K562 (cell line): ENCODE measurements at regions not wholly inside any gene's neighbourhood (a gene's known extent, or its start where the extent isn't known, plus 50 kb on each side); places are given as distances from the start of the nearest gene placed in this dataset.

Experiments used
- ATAC-seq: fragments of 200-7000 bp; cut with Tn5 transposase; 3 replicates; pipeline ENCODE4 v1.9.1; 2020; ENCODE audit warnings: moderate library complexity
- BruUV-seq: library from RNA; stranded (reverse); fragments of 400-500 nt; replicated peaks from 2 replicates; lab custom pipeline; 2021; lab: Mats Ljungman, UMichigan
- CTCF ChIA-PET: fragments of 300-600 bp; formaldehyde crosslinking; extraction: SDS; loops from one replicate; lab custom pipeline; 2021; ENCODE audit warnings: low intra/inter-chr PET ratio; lab: Yijun Ruan, JAX
- POLR2A ChIA-PET: fragments of 300-600, 350-650 bp; sonication (Branson Sonifier 250); formaldehyde crosslinking; extraction: SDS; loops from one replicate; lab custom pipeline; 2021; ENCODE audit warnings: antibody characterized with exemption, inconsistent platforms; lab: Yijun Ruan, JAX
- DNase-seq, 4 experiments: peaks; one replicate each; pipeline versions ENCODE4 v3.0.0 to v3.0.0-alpha.2; 2011 to 2018; ENCODE audit warnings: low spot score in 3 of 4, mixed read lengths in 3 of 4; ENCODE audit errors: extremely low read depth in 1 of 4
- FAIRE-seq: peaks from 2 replicates; lab custom pipeline; 2011; peaks lifted over from hg19 to GRCh38; lab: Jason Lieb, UNC
- H2AFZ ChIP-seq: 2 replicates; pipeline ENCODE4 v1.6.0; 2011; ENCODE audit warnings: low read depth, low read length, control low read depth, inconsistent platforms
- H3K27ac ChIP-seq: fragments of 200-600 bp; 3 replicates; pipeline ENCODE4 v1.8.0; 2011; ENCODE audit warnings: low read depth, mild to moderate bottlenecking, control low read depth, inconsistent platforms, low read length, moderate library complexity, mixed read lengths; ENCODE audit errors: extremely low read depth
- H3K27me3 ChIP-seq, 2 experiments: fragments of 300-600 bp in 1 of 2; 2 replicates in 1 of 2; 3 replicates in 1 of 2; pipeline versions ENCODE4 v1.6.0 to v1.8.0; 2011; ENCODE audit warnings: inconsistent platforms in 2 of 2, low read length in 2 of 2, mild to moderate bottlenecking in 1 of 2, mixed read lengths in 1 of 2, moderate library complexity in 1 of 2; ENCODE audit not compliant: control insufficient read depth in 2 of 2, insufficient read depth in 2 of 2
- H3K36me3 ChIP-seq: fragments of 300-600 bp; 3 replicates; pipeline ENCODE4 v1.8.0; 2011; ENCODE audit warnings: mild to moderate bottlenecking, low read length, inconsistent platforms; ENCODE audit not compliant: control insufficient read depth, insufficient read depth
- H3K4me1 ChIP-seq, 2 experiments: fragments of 200-600 bp in 1 of 2; replicated peaks in 1 of 2; 2 replicates in 1 of 2; 3 replicates in 1 of 2; pipeline versions ENCODE4 v1.5.1 to v1.8.0; 2011; ENCODE audit warnings: inconsistent platforms in 2 of 2, low read length in 2 of 2, mild to moderate bottlenecking in 1 of 2, mixed read lengths in 1 of 2, moderate library complexity in 1 of 2; ENCODE audit not compliant: control insufficient read depth in 2 of 2, insufficient read depth in 2 of 2
- H3K4me2 ChIP-seq: 2 replicates; pipeline ENCODE4 v1.6.1; 2011; ENCODE audit warnings: low read length, control low read depth, inconsistent platforms, mixed read lengths; ENCODE audit not compliant: insufficient read depth
- H3K4me3 ChIP-seq: fragments of 200-600 bp; sonication (generic), shearing (Covaris generic); 2 replicates; pipeline ENCODE4 v1.5.1; 2016; ENCODE audit warnings: control low read depth, inconsistent platforms
- H3K79me2 ChIP-seq: fragments of 200-600 bp; 3 replicates; pipeline ENCODE4 v1.8.0; 2011; ENCODE audit warnings: low read length, inconsistent platforms; ENCODE audit not compliant: control insufficient read depth, insufficient read depth
- H3K9ac ChIP-seq, 2 experiments: 2 replicates each; pipeline versions ENCODE4 v1.6.0 to v1.6.1; 2011; ENCODE audit warnings: low read depth in 2 of 2, low read length in 2 of 2, control low read depth in 1 of 2, inconsistent platforms in 1 of 2, mild to moderate bottlenecking in 1 of 2, mixed read lengths in 1 of 2; ENCODE audit not compliant: insufficient read depth in 1 of 2
- H3K9me1 ChIP-seq: one replicate; pipeline ENCODE4 v1.6.0; 2011; ENCODE audit warnings: inconsistent platforms, mild to moderate bottlenecking, low read length, moderate library complexity; ENCODE audit not compliant: control insufficient read depth, insufficient read depth
- H3K9me3 ChIP-seq: replicated peaks from 2 replicates; pipeline ENCODE4 v1.5.1; 2011; ENCODE audit warnings: low read depth, low read length, inconsistent platforms; ENCODE audit not compliant: control insufficient read depth, insufficient read depth
- H4K20me1 ChIP-seq: replicated peaks from 2 replicates; pipeline ENCODE4 v1.6.1; 2011; ENCODE audit warnings: low read length, inconsistent platforms, mixed read lengths; ENCODE audit not compliant: control insufficient read depth, insufficient read depth
- FIP1L1 ChIP-seq: fragments of 200-400 bp; formaldehyde crosslinking; IDR thresholded peaks from 2 replicates; pipeline ENCODE4 v1.6.1; 2018; ENCODE audit warnings: mild to moderate bottlenecking, low read depth, low read length; ENCODE audit not compliant: poor library complexity, severe bottlenecking
- GATA2 ChIP-seq: sonication (generic); formaldehyde crosslinking; IDR thresholded peaks from 2 replicates; pipeline ENCODE4 v1.4.0; 2020; ENCODE audit warnings: mild to moderate bottlenecking, missing genetic modification reagents
- HEY1 ChIP-seq: fragments of 250-450 bp; sonication (Bioruptor Pico); IDR thresholded peaks from 2 replicates; pipeline ENCODE4 v1.5.0; 2020; ENCODE audit warnings: mild to moderate bottlenecking, moderate library complexity, borderline replicate concordance
- JUNB ChIP-seq: fragments of 450-650 bp; formaldehyde crosslinking; conservative IDR thresholded peaks from 2 replicates; pipeline ENCODE4 v1.4.0; 2020; ENCODE audit warnings: mild to moderate bottlenecking
- KAT7 ChIP-seq: sonication (generic); formaldehyde crosslinking; IDR thresholded peaks from 2 replicates; pipeline ENCODE4 v1.8.0; 2022; ENCODE audit warnings: missing genetic modification reagents, mild to moderate bottlenecking, borderline replicate concordance
- NCOA1 ChIP-seq: fragments of 450-650 bp; IDR thresholded peaks from 2 replicates; pipeline ENCODE4 v1.6.1; 2016; ENCODE audit warnings: low read depth
- SAFB2 ChIP-seq: fragments of 200-400 bp; formaldehyde crosslinking; IDR thresholded peaks from 2 replicates; pipeline ENCODE4 v1.6.1; 2018; ENCODE audit warnings: borderline replicate concordance, low read length, low read depth, moderate library complexity; ENCODE audit not compliant: severe bottlenecking
- SAP30 ChIP-seq: fragments of 200-600 bp; sonication (generic); IDR thresholded peaks from 2 replicates; pipeline ENCODE4 v1.6.1; 2012; ENCODE audit warnings: borderline replicate concordance, low read depth, mild to moderate bottlenecking, moderate library complexity, low read length, control low read depth, inconsistent platforms; ENCODE audit not compliant: insufficient read depth, poor library complexity, severe bottlenecking
- SLC30A9 ChIP-seq: fragments of 250-450 bp; sonication (Bioruptor Pico); IDR thresholded peaks from 2 replicates; pipeline ENCODE4 v1.8.0; 2022; ENCODE audit warnings: mild to moderate bottlenecking, moderate library complexity
- STAG1 ChIP-seq: sonication (generic); formaldehyde crosslinking; IDR thresholded peaks from 2 replicates; pipeline ENCODE4 v1.5.0; 2020; ENCODE audit warnings: missing genetic modification reagents, borderline replicate concordance
- TAL1 ChIP-seq: fragments of 450-650 bp; IDR thresholded peaks from 2 replicates; pipeline ENCODE4 v1.6.1; 2016; ENCODE audit warnings: mild to moderate bottlenecking
- ZBTB17 ChIP-seq: fragments of 450-650 bp; formaldehyde crosslinking; IDR thresholded peaks from 2 replicates; pipeline ENCODE4 v1.4.0; 2020; ENCODE audit warnings: mild to moderate bottlenecking
- ZFP36 ChIP-seq: fragments of 150-350 bp; IDR thresholded peaks from 2 replicates; pipeline ENCODE4 v1.6.1; 2018; ENCODE audit warnings: low read length, low read depth; ENCODE audit not compliant: partially characterized antibody
- WGBS: fragments of 100-300 bp; shearing (Covaris generic); methylation state at CpG from one replicate; pipeline ENCODE4 v1.1.6; 2016; ENCODE audit warnings: low coverage, mixed read lengths; ENCODE audit not compliant: insufficient coverage; ENCODE audit errors: missing lambda C conversion rate; 5-methylcytosine and 5-hydroxymethylcytosine counted together
- in situ Hi-C: fragments of 300-500 bp; cut with MboI; formaldehyde crosslinking; loops from 4 replicates; pipeline ENCODE4 v1.15.0; 2018; ENCODE audit warnings: inconsistent platforms, mixed read lengths
- intact Hi-C: fragments of 100-400 bp; cut with micrococcal nuclease; formaldehyde crosslinking; loops from 2 replicates; pipeline ENCODE4 v1.14.2; 2022
- TF ChIP-seq, protein P1 (sequence below): fragments of 250-450 bp; sonication (Bioruptor Pico); IDR thresholded peaks from 2 replicates; pipeline ENCODE4 v1.5.0; 2021; ENCODE audit warnings: mild to moderate bottlenecking, moderate library complexity
- TF ChIP-seq, protein P2 (sequence below): fragments of 450-650 bp; IDR thresholded peaks from 2 replicates; pipeline ENCODE4 v1.7.0; 2016; ENCODE audit warnings: borderline replicate concordance

DNA sequence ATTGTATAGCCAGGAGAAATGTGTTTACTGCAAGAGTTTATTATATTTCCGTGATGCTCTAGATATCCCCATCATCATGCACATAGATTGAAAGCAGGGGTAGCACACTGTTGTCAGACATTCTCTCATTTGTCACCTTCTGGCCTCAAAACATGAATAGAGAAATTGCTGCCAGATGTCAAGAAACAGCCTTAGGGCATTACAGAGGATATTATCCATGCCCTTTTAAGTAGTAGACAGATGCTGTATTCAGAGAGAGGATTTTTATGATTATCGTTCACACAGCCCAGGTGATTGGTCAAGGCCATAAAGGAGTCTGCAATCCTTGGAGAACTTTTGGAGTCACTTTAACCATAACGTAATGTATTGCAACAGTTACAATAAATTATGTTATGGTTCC is 1961.5 kb upstream of the TENM3 start:
- ChIA-PET POLR2A (no interaction called here), CTCF (no interaction called here)
- Histone ChIP-seq H3K36me3 (no peaks in the 10 kb centered on the region), H3K4me2 (no peak overlapping the region), H3K9me3 (no peaks in the 10 kb centered on the region), H3K4me1 (no peaks in the 10 kb centered on the region), H4K20me1 (no peaks in the 10 kb centered on the region), H3K4me3 (no peak overlapping the region), H3K27me3 (no peaks in the 10 kb centered on the region), H3K79me2 (no peaks in the 10 kb centered on the region), H3K9ac (no peak overlapping the region), H3K27ac (no peak overlapping the region), H2AFZ (no peak overlapping the region), H3K9me1 (no peaks in the 10 kb centered on the region)
- TF ChIP-seq ZBTB17 (CRISPR knock-in tag) (no peak), KAT7 (CRISPR knock-in tag) (no peak), SAP30 (no peak), JUNB (CRISPR knock-in tag) (no peak), HEY1 (CRISPR knock-in tag) (no peak), SAFB2 (no peak), SLC30A9 (CRISPR knock-in tag) (no peak), GATA2 (CRISPR knock-in tag) (no peak), NCOA1 (no peak), ZFP36 (no peak), FIP1L1 (no peak), STAG1 (CRISPR knock-in tag) (no peak), TAL1 (no peak)
- TF ChIP-seq, protein P1, sequence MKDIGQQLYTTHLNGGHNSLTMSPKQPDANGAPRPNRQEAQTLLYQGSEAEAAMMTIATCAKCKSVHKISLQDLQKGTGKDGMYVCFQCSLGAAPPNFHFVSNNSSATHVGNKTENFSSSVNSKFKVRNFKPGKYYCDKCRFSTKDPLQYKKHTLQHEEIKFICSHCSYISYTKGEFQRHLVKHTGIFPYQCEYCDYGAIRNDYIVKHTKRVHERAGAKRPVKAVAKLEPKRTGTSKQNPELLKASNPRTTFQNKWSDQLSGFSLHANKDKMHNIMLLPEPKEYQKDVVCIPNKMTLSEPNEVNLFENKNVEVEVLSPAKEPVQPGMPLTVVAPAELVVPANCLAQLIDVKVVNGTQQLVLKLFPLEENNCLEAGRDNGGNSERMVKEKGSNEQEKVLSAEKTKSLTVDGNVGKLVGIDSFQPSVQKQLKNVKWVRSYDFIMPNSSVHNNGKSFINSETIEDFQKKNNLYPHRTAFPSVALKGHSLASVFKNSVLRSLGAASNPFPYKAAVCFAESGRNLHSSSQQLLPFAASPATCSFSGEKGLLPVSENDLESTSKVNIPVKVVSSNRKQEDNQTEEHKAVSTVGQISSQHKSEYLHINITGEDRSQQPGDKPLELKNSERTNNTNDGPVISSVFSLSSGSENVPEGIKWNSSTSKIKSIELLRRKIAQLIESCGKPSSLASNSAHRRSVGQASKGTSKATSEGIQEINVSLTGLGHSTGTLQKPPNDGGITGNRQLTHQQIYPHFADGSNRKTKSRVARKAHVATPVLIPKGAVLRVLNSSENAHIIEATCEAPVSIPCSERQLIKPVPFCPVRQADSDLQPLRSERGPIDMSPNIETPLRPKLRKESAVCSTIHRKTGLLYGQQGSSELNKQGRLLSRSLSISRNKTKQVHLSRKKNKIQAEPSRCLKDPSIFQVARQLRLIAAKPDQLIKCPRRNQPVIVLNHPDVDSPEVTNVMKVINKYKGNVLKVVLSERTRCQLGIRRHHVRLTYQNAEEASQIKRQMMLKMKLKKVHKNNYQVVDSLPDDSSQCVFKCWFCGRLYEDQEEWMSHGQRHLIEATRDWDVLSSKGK (CRISPR knock-in tag), result no peak
- TF ChIP-seq, protein P2, sequence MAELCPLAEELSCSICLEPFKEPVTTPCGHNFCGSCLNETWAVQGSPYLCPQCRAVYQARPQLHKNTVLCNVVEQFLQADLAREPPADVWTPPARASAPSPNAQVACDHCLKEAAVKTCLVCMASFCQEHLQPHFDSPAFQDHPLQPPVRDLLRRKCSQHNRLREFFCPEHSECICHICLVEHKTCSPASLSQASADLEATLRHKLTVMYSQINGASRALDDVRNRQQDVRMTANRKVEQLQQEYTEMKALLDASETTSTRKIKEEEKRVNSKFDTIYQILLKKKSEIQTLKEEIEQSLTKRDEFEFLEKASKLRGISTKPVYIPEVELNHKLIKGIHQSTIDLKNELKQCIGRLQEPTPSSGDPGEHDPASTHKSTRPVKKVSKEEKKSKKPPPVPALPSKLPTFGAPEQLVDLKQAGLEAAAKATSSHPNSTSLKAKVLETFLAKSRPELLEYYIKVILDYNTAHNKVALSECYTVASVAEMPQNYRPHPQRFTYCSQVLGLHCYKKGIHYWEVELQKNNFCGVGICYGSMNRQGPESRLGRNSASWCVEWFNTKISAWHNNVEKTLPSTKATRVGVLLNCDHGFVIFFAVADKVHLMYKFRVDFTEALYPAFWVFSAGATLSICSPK, result no peak
- ATAC-seq (no peak), FAIRE-seq (no peak), DNase-seq (no peak)
- intact Hi-C loops (no loop called here), in situ Hi-C loops (no loop called here)
- 0% methylated on average over 3 of the region's 3 CpGs for WGBS
- no TSS peak for BruUV-seq
